Liver (tissue), 8 donors: ENCODE measurements at regions not wholly inside any gene's neighbourhood (a gene's known extent, or its start where the extent isn't known, plus 50 kb on each side); places are given as distances from the start of the nearest gene placed in this dataset.

ENCODE experiments used
- DNase-seq: peaks from one replicate; pipeline ENCODE4 v3.0.0-alpha.2; 2017; ENCODE audit warnings: low spot score
- H3K27ac ChIP-seq, 2 donors: one replicate each; pipeline ENCODE4 v1.7.0; 2013; ENCODE audit warnings: inconsistent platforms in 2 of 2, low read length in 2 of 2, control low read depth in 1 of 2, low read depth in 1 of 2, mild to moderate bottlenecking in 1 of 2
- H3K27me3 ChIP-seq, 4 donors: one replicate each; pipeline versions ENCODE4 v1.6.1 to v1.7.0; 2013; ENCODE audit warnings: low read length in 3 of 4, inconsistent platforms in 1 of 4, mild to moderate bottlenecking in 1 of 4, moderate library complexity in 1 of 4; ENCODE audit not compliant: control insufficient read depth in 4 of 4, insufficient read depth in 4 of 4
- H3K36me3 ChIP-seq, 4 donors: one replicate each; pipeline versions ENCODE4 v1.6.1 to v1.7.0; 2013; ENCODE audit warnings: low read length in 3 of 4, mild to moderate bottlenecking in 3 of 4, low read depth in 1 of 4, moderate library complexity in 1 of 4; ENCODE audit not compliant: control insufficient read depth in 4 of 4, insufficient read depth in 3 of 4
- H3K4me1 ChIP-seq, 4 donors: one replicate each; pipeline versions ENCODE4 v1.6.1 to v1.7.0; 2013; ENCODE audit warnings: low read length in 3 of 4, mild to moderate bottlenecking in 3 of 4, moderate library complexity in 1 of 4; ENCODE audit not compliant: control insufficient read depth in 4 of 4, insufficient read depth in 4 of 4
- H3K4me3 ChIP-seq, 3 donors: one replicate each; pipeline versions ENCODE4 v1.6.1 to v1.7.0; 2013; ENCODE audit warnings: low read length in 3 of 3, control low read depth in 1 of 3, low read depth in 1 of 3, mild to moderate bottlenecking in 1 of 3
- H3K9ac ChIP-seq, 2 donors: one replicate each; pipeline ENCODE4 v1.7.0; 2013; ENCODE audit warnings: low read length in 2 of 2, mild to moderate bottlenecking in 2 of 2, moderate library complexity in 2 of 2, control low read depth in 1 of 2, low read depth in 1 of 2
- H3K9me3 ChIP-seq, 4 donors: one replicate each; pipeline versions ENCODE4 v1.6.1 to v1.7.0; 2013; ENCODE audit warnings: low read length in 3 of 4; ENCODE audit not compliant: control insufficient read depth in 4 of 4
- EGR1 ChIP-seq, 2 donors: IDR thresholded peaks; 2 replicates each; pipeline ENCODE4 v1.6.1; 2016 to 2018; ENCODE audit warnings: antibody characterized with exemption in 2 of 2, low read depth in 2 of 2
- FOXA1 ChIP-seq: IDR thresholded peaks from 2 replicates; pipeline ENCODE4 v1.6.1; 2016; ENCODE audit warnings: antibody characterized with exemption
- FOXA2 ChIP-seq: IDR thresholded peaks from 2 replicates; pipeline ENCODE4 v1.6.1; 2016; ENCODE audit warnings: antibody characterized with exemption
- GABPA ChIP-seq, 2 donors: IDR thresholded peaks in 1 of 2; conservative IDR thresholded peaks in 1 of 2; 2 replicates each; pipeline ENCODE4 v1.6.1; 2016; ENCODE audit warnings: antibody characterized with exemption in 2 of 2, mild to moderate bottlenecking in 1 of 2, moderate library complexity in 1 of 2
- HNF4A ChIP-seq, 2 donors: conservative IDR thresholded peaks; 2 replicates each; pipeline ENCODE4 v1.6.1; 2016; ENCODE audit warnings: antibody characterized with exemption in 2 of 2, mild to moderate bottlenecking in 2 of 2
- HNF4G ChIP-seq: IDR thresholded peaks from 2 replicates; pipeline ENCODE4 v1.6.1; 2016; ENCODE audit warnings: antibody characterized with exemption
- JUND ChIP-seq, 2 donors: IDR thresholded peaks; 2 replicates each; pipeline ENCODE4 v1.6.1; 2016; ENCODE audit warnings: antibody characterized with exemption in 2 of 2
- NR2F2 ChIP-seq: IDR thresholded peaks from 2 replicates; pipeline ENCODE4 v1.6.1; 2016; ENCODE audit warnings: antibody characterized with exemption
- RAD21 ChIP-seq, 2 donors: IDR thresholded peaks; 2 replicates each; pipeline ENCODE4 v1.6.1; 2016; ENCODE audit warnings: antibody characterized with exemption in 2 of 2, mild to moderate bottlenecking in 2 of 2
- RXRA ChIP-seq, 2 donors: IDR thresholded peaks; 2 replicates each; pipeline ENCODE4 v1.6.1; 2017 to 2018; ENCODE audit warnings: antibody characterized with exemption in 2 of 2, mild to moderate bottlenecking in 1 of 2
- SP1 ChIP-seq: IDR thresholded peaks from 2 replicates; pipeline ENCODE4 v1.6.1; 2018; ENCODE audit warnings: antibody characterized with exemption, mild to moderate bottlenecking
- TAF1 ChIP-seq: conservative IDR thresholded peaks from 2 replicates; pipeline ENCODE4 v1.6.1; 2016; ENCODE audit warnings: antibody characterized with exemption, mild to moderate bottlenecking
- YY1 ChIP-seq: IDR thresholded peaks from 2 replicates; pipeline ENCODE4 v1.6.1; 2016; ENCODE audit warnings: antibody characterized with exemption, mild to moderate bottlenecking
- WGBS: extraction: QIAGEN DNeasy Blood & Tissue Kit; methylation state at CpG from one replicate; pipeline ENCODE4 v1.1.7; 2013; 5-methylcytosine and 5-hydroxymethylcytosine counted together
- TF ChIP-seq, protein P1 (sequence below): IDR thresholded peaks from 2 replicates; pipeline ENCODE4 v1.6.1; 2016; ENCODE audit warnings: antibody characterized with exemption
- TF ChIP-seq, protein P2 (sequence below): IDR thresholded peaks from 2 replicates; pipeline ENCODE4 v1.6.1; 2016; ENCODE audit warnings: antibody characterized with exemption
- TF ChIP-seq, protein P3 (sequence below): IDR thresholded peaks from 2 replicates; pipeline ENCODE4 v1.6.1; 2016; ENCODE audit warnings: antibody characterized with exemption
- TF ChIP-seq, protein P4 (sequence below): IDR thresholded peaks from 2 replicates; pipeline ENCODE4 v1.6.1; 2016; ENCODE audit warnings: antibody characterized with exemption, mild to moderate bottlenecking
- TF ChIP-seq, protein P5 (sequence below): fragments of 150-350 bp; IDR thresholded peaks from 2 replicates; pipeline ENCODE4 v1.5.1; 2017; ENCODE audit warnings: improper control_type of control experiment, low read depth, low read length; ENCODE audit not compliant: missing input control
- donor health status: healthy.
- donor health status: healthy.
- donor health status: healthy.
- donor health status: healthy.
- donor health status: healthy.

DNA sequence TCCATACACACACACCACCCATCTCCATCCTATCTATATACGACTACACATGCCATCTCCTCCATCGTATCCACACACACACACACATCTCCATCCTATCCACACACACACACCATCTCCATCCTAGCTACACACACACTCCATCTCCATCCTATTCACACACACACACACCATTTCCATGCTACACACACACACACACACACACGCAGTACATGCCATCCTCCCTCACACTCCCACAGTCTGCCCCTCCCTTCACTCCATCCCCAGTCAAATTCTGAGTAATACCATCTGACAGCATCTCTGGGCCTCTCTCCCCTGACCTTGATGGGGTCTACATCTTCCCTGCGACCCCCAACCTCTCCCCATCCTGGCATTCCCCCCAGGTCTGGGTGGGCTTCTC is 193.8 kb upstream of the LHX5 start:
- no peak for TF ChIP-seq GABPA (IDR thresholded peaks at IDR 0.05 in 1 of 2, conservative IDR thresholded peaks at IDR 0.05 in 1 of 2)
- TF ChIP-seq, protein P1, sequence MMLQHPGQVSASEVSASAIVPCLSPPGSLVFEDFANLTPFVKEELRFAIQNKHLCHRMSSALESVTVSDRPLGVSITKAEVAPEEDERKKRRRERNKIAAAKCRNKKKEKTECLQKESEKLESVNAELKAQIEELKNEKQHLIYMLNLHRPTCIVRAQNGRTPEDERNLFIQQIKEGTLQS, result no peak
- TF ChIP-seq SP1, result no peak
- TF ChIP-seq EGR1 (IDR thresholded peaks at IDR 0.05; ENCODE audit: low read depth in 2 of 2), result no peak
- no peak overlapping the region for H3K4me3 ChIP-seq
- no peak overlapping the region for H3K27ac ChIP-seq
- H3K36me3 ChIP-seq, result no peaks in the 10 kb centered on the region
- no peaks in the 10 kb centered on the region for H3K9me3 ChIP-seq
- DNase-seq, result no peak
- WGBS, result 87% methylated on average over 4 of the region's 4 CpGs
- H3K27me3 ChIP-seq, result peaks cover 0 to 11% (median 0%) of the 10 kb centered on the region in 4 donors
- no peaks in the 10 kb centered on the region for H3K4me1 ChIP-seq
- H3K9ac ChIP-seq, result no peak overlapping the region

DNA sequence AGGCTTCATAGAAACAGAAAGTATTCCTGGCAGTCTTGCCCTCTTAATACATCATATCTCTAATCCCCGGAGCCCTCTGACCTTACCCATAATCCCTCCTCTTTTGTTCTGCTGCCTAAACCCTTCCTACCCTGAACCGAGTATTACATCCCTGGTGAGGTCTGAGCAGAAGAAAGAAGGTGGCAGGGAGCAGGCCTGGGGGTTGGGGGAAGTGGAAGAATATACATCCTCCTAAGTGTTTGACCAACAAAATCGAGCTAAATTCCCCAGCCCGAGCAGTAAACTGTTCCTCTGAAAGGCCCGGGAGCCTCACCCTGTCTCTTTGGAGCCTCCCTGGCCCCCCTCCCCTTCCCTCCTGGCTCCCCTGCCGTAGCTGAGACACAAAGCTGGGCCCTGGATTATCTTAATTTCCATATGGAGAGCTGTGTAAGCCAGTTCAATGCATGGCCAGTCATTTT is 192.6 kb upstream of the LHX5 start:
- Histone ChIP-seq H3K27me3 (peaks cover 0 to 11% (median 2%) of the 10 kb centered on the region in 4 donors), H3K9me3 (no peaks in the 10 kb centered on the region), H3K4me1 (no peaks in the 10 kb centered on the region), H3K27ac (no peak overlapping the region), H3K36me3 (no peaks in the 10 kb centered on the region), H3K4me3 (no peak overlapping the region), H3K9ac (no peak overlapping the region)
- no peak for TF ChIP-seq TAF1
- TF ChIP-seq SP1, result no peak
- no peak for TF ChIP-seq YY1
- TF ChIP-seq, protein P2, sequence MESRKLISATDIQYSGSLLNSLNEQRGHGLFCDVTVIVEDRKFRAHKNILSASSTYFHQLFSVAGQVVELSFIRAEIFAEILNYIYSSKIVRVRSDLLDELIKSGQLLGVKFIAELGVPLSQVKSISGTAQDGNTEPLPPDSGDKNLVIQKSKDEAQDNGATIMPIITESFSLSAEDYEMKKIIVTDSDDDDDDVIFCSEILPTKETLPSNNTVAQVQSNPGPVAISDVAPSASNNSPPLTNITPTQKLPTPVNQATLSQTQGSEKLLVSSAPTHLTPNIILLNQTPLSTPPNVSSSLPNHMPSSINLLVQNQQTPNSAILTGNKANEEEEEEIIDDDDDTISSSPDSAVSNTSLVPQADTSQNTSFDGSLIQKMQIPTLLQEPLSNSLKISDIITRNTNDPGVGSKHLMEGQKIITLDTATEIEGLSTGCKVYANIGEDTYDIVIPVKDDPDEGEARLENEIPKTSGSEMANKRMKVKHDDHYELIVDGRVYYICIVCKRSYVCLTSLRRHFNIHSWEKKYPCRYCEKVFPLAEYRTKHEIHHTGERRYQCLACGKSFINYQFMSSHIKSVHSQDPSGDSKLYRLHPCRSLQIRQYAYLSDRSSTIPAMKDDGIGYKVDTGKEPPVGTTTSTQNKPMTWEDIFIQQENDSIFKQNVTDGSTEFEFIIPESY, result no peak
- TF ChIP-seq, protein P3, sequence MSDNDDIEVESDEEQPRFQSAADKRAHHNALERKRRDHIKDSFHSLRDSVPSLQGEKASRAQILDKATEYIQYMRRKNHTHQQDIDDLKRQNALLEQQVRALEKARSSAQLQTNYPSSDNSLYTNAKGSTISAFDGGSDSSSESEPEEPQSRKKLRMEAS, result no peak
- TF ChIP-seq HNF4G, result no peak
- TF ChIP-seq, protein P1, result no peak
- no peak for TF ChIP-seq GABPA (IDR thresholded peaks at IDR 0.05 in 1 of 2, conservative IDR thresholded peaks at IDR 0.05 in 1 of 2)
- TF ChIP-seq FOXA2, result no peak
- no peak for TF ChIP-seq RXRA (IDR thresholded peaks at IDR 0.05)
- TF ChIP-seq RAD21 (IDR thresholded peaks at IDR 0.05), result no peak
- TF ChIP-seq FOXA1, result no peak
- no peak for TF ChIP-seq HNF4A (conservative IDR thresholded peaks at IDR 0.05)
- TF ChIP-seq EGR1 (IDR thresholded peaks at IDR 0.05; ENCODE audit: low read depth in 2 of 2), result no peak
- TF ChIP-seq NR2F2, result no peak
- TF ChIP-seq, protein P4, sequence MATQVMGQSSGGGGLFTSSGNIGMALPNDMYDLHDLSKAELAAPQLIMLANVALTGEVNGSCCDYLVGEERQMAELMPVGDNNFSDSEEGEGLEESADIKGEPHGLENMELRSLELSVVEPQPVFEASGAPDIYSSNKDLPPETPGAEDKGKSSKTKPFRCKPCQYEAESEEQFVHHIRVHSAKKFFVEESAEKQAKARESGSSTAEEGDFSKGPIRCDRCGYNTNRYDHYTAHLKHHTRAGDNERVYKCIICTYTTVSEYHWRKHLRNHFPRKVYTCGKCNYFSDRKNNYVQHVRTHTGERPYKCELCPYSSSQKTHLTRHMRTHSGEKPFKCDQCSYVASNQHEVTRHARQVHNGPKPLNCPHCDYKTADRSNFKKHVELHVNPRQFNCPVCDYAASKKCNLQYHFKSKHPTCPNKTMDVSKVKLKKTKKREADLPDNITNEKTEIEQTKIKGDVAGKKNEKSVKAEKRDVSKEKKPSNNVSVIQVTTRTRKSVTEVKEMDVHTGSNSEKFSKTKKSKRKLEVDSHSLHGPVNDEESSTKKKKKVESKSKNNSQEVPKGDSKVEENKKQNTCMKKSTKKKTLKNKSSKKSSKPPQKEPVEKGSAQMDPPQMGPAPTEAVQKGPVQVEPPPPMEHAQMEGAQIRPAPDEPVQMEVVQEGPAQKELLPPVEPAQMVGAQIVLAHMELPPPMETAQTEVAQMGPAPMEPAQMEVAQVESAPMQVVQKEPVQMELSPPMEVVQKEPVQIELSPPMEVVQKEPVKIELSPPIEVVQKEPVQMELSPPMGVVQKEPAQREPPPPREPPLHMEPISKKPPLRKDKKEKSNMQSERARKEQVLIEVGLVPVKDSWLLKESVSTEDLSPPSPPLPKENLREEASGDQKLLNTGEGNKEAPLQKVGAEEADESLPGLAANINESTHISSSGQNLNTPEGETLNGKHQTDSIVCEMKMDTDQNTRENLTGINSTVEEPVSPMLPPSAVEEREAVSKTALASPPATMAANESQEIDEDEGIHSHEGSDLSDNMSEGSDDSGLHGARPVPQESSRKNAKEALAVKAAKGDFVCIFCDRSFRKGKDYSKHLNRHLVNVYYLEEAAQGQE, result no peak
- TF ChIP-seq, protein P5, sequence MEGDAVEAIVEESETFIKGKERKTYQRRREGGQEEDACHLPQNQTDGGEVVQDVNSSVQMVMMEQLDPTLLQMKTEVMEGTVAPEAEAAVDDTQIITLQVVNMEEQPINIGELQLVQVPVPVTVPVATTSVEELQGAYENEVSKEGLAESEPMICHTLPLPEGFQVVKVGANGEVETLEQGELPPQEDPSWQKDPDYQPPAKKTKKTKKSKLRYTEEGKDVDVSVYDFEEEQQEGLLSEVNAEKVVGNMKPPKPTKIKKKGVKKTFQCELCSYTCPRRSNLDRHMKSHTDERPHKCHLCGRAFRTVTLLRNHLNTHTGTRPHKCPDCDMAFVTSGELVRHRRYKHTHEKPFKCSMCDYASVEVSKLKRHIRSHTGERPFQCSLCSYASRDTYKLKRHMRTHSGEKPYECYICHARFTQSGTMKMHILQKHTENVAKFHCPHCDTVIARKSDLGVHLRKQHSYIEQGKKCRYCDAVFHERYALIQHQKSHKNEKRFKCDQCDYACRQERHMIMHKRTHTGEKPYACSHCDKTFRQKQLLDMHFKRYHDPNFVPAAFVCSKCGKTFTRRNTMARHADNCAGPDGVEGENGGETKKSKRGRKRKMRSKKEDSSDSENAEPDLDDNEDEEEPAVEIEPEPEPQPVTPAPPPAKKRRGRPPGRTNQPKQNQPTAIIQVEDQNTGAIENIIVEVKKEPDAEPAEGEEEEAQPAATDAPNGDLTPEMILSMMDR, result no peak
- no peak for TF ChIP-seq JUND (IDR thresholded peaks at IDR 0.05)
- DNase-seq, result no peak
- WGBS, result 46% methylated on average over 6 of the region's 6 CpGs
